ENCODE measurements at regions not wholly inside any gene's neighbourhood (a gene's known extent, or its start where the extent isn't known, plus 50 kb on each side); places are given as distances from the start of the nearest gene placed in this dataset.

- TF ChIP-seq EZH2phosphoT487 (conservative IDR thresholded peaks at IDR 0.05; ENCODE audit: low read length) (no peak), CTCF (IDR thresholded peaks at IDR 0.05; ENCODE audit: insufficient read depth, low read length, poor library complexity, severe bottlenecking) (no peak)
Measured at GRCh38 chr2:17085546-17086202, 420.0 kb upstream of the CYRIA start.

All from SU-DHL-6 (cell line).